ENCODE measurements at regions not wholly inside any gene's neighbourhood (a gene's known extent, or its start where the extent isn't known, plus 50 kb on each side); places are given as distances from the start of the nearest gene placed in this dataset.
A peak's percentile ranks its signal among the peaks of the same experiment; 100 is the strongest.

- Mint-ChIP-seq H3K27me3 (peaks cover 10% of the 10 kb centered on the region), H3K36me3 (no peaks in the 10 kb centered on the region), H3K9me3 (peaks cover 0 to 3% (median 0%) of the 10 kb centered on the region in 7 donors), H3K4me1 (no peaks in the 10 kb centered on the region), H3K27ac (no peak overlapping the region), H3K4me3 (no peak overlapping the region)
- Histone ChIP-seq H3K4me3 (ENCODE audit: low read depth, low read length) (no peak overlapping the region), H3K9me3 (ENCODE audit: control insufficient read depth in 2 of 2, low read length in 2 of 2) (no peaks in the 10 kb centered on the region), H3K27me3 (ENCODE audit: control insufficient read depth, insufficient read depth, low read length) (no peaks in the 10 kb centered on the region), H3K4me1 (ENCODE audit: control insufficient read depth, insufficient read depth, low read length, poor library complexity, severe bottlenecking) (no peaks in the 10 kb centered on the region), H3K27ac (ENCODE audit: insufficient read depth, low read length, poor library complexity, severe bottlenecking) (no peak overlapping the region), H3K36me3 (ENCODE audit: control insufficient read depth, insufficient read depth, low read length) (no peaks in the 10 kb centered on the region)
- no peak for DNase-seq
- ATAC-seq (ENCODE audit: low read depth in 2 of 2): no peak
Observed at GRCh38 chr10:113450046-113450804, 102.6 kb upstream of the HABP2 start.

- H3K27me3 Mint-ChIP-seq: peaks cover 10% of the 10 kb centered on the region
- H3K27ac Mint-ChIP-seq: no peak overlapping the region
Observed at GRCh38 chr10:113450906-113451305, 101.9 kb upstream of the HABP2 start.

DNA sequence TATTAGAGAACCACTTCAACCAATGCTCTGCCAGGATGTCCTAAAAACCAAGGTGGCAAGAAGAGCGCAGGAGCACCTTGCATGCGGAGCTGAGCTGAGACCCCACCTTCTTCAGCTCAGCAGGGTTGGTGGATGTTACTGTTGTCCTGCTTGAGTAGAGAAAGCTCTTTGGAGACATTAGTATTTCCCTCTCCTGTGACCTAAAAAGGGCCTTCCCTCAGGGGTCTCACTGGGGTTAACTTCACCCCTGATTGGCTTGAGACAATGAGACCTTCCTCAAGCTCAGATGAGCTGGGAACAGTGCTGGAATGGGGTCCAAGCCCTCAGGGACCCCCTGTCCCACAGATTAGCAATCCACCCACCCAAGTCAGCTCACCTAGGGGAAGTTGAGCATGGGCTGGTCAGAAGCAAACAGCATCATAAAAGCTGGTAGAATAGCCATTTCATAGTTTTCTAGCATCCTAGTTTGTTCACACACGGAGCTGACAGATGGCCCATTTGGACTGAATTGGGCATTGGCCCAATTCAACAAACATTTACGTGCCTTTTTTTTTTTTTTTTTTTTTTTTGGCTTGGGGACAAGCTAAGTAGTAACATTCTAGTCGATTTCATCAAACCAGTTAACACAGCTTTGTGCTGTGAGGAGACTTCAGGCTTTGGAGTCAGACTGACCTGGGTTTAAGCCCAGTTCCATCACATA lies 100.6 kb upstream of the HABP2 start:
- Mint-ChIP-seq H3K9me3 (peaks cover 0 to 2% (median 0%) of the 10 kb centered on the region in 7 donors), H3K4me1 (no peaks in the 10 kb centered on the region), H3K36me3 (no peaks in the 10 kb centered on the region), H3K4me3 (no peak overlapping the region), H3K27ac (no peak overlapping the region), H3K27me3 (peaks cover 10% of the 10 kb centered on the region)
- Histone ChIP-seq H3K9me3 (ENCODE audit: control insufficient read depth in 2 of 2, low read length in 2 of 2) (no peaks in the 10 kb centered on the region), H3K27me3 (ENCODE audit: control insufficient read depth, insufficient read depth, low read length) (no peaks in the 10 kb centered on the region), H3K4me3 (ENCODE audit: low read depth, low read length) (no peak overlapping the region), H3K4me1 (ENCODE audit: control insufficient read depth, insufficient read depth, low read length, poor library complexity, severe bottlenecking) (no peaks in the 10 kb centered on the region), H3K36me3 (ENCODE audit: control insufficient read depth, insufficient read depth, low read length) (no peaks in the 10 kb centered on the region), H3K27ac (ENCODE audit: insufficient read depth, low read length, poor library complexity, severe bottlenecking) (no peak overlapping the region)
- ATAC-seq (ENCODE audit: low read depth in 2 of 2) (no peak), DNase-seq (no peak)

More at GRCh38 chr10:113450906-113451305, 101.9 kb upstream of the HABP2 start:
- Histone ChIP-seq H3K4me1 (ENCODE audit: control insufficient read depth, insufficient read depth, low read length, poor library complexity, severe bottlenecking) (no peaks in the 10 kb centered on the region), H3K27me3 (ENCODE audit: control insufficient read depth, insufficient read depth, low read length) (no peaks in the 10 kb centered on the region), H3K27ac (ENCODE audit: insufficient read depth, low read length, poor library complexity, severe bottlenecking) (no peak overlapping the region), H3K9me3 (ENCODE audit: control insufficient read depth in 2 of 2, low read length in 2 of 2) (no peaks in the 10 kb centered on the region), H3K36me3 (ENCODE audit: control insufficient read depth, insufficient read depth, low read length) (no peaks in the 10 kb centered on the region), H3K4me3 (ENCODE audit: low read depth, low read length) (no peak overlapping the region)
- DNase-seq (no peak), ATAC-seq (ENCODE audit: low read depth in 2 of 2) (no peak)
- H3K9me3 Mint-ChIP-seq: peaks cover 0 to 2% (median 0%) of the 10 kb centered on the region in 7 donors
- no peaks in the 10 kb centered on the region for H3K36me3 Mint-ChIP-seq
- no peaks in the 10 kb centered on the region for H3K4me1 Mint-ChIP-seq
- no peak overlapping the region for H3K4me3 Mint-ChIP-seq

DNA sequence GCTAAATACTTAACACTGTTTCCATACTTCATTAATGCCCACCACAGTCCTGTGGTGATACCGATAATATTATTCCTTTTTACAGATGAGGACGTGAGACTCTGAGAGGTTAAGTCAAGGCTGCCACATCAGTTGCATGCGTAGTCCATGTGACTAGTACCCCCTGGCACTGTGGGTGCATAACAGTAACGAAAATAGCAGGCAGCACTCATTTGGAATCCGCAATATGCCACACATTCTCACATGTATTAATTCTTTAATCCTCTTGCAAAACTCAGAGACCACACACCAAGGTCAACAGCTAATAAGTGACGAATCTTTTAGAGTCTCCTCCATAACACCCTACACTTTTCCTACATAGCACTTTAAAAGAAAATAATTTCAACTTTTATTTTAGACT lies 99.5 kb upstream of the HABP2 start:
- DNase-seq (no peak), ATAC-seq (ENCODE audit: low read depth in 2 of 2) (no peak)
- H3K36me3 ChIP-seq (ENCODE audit: control insufficient read depth, insufficient read depth, low read length): no peaks in the 10 kb centered on the region
- Mint-ChIP-seq H3K27me3 (peaks cover 6% of the 10 kb centered on the region), H3K27ac (no peak overlapping the region), H3K4me3 (no peak overlapping the region), H3K36me3 (no peaks in the 10 kb centered on the region), H3K4me1 (no peaks in the 10 kb centered on the region), H3K9me3 (peaks cover 0 to 1% (median 0%) of the 10 kb centered on the region in 7 donors)
- no peak overlapping the region for H3K4me3 ChIP-seq (ENCODE audit: low read depth, low read length)
- H3K4me1 ChIP-seq (ENCODE audit: control insufficient read depth, insufficient read depth, low read length, poor library complexity, severe bottlenecking): no peaks in the 10 kb centered on the region
- no peaks in the 10 kb centered on the region for H3K9me3 ChIP-seq (ENCODE audit: control insufficient read depth in 2 of 2, low read length in 2 of 2)
- H3K27me3 ChIP-seq (ENCODE audit: control insufficient read depth, insufficient read depth, low read length): no peaks in the 10 kb centered on the region
- H3K27ac ChIP-seq (ENCODE audit: insufficient read depth, low read length, poor library complexity, severe bottlenecking): no peak overlapping the region

GRCh38 chr10:113454341-113455061 lies 98.4 kb upstream of the HABP2 start:
- Mint-ChIP-seq H3K4me1 (no peaks in the 10 kb centered on the region), H3K36me3 (no peaks in the 10 kb centered on the region), H3K4me3 (no peak overlapping the region), H3K27ac (no peak overlapping the region), H3K9me3 (no peaks in the 10 kb centered on the region), H3K27me3 (peaks cover 6% of the 10 kb centered on the region)
- no peaks in the 10 kb centered on the region for H3K27me3 ChIP-seq (ENCODE audit: control insufficient read depth, insufficient read depth, low read length)
- no peaks in the 10 kb centered on the region for H3K36me3 ChIP-seq (ENCODE audit: control insufficient read depth, insufficient read depth, low read length)
- DNase-seq (peak in 1 of 3 donors; percentile 18), ATAC-seq (ENCODE audit: low read depth in 2 of 2) (no peak)
- no peak overlapping the region for H3K4me3 ChIP-seq (ENCODE audit: low read depth, low read length)
- H3K9me3 ChIP-seq (ENCODE audit: control insufficient read depth in 2 of 2, low read length in 2 of 2): no peaks in the 10 kb centered on the region
- no peaks in the 10 kb centered on the region for H3K4me1 ChIP-seq (ENCODE audit: control insufficient read depth, insufficient read depth, low read length, poor library complexity, severe bottlenecking)
- H3K27ac ChIP-seq (ENCODE audit: insufficient read depth, low read length, poor library complexity, severe bottlenecking): no peak overlapping the region

DNA sequence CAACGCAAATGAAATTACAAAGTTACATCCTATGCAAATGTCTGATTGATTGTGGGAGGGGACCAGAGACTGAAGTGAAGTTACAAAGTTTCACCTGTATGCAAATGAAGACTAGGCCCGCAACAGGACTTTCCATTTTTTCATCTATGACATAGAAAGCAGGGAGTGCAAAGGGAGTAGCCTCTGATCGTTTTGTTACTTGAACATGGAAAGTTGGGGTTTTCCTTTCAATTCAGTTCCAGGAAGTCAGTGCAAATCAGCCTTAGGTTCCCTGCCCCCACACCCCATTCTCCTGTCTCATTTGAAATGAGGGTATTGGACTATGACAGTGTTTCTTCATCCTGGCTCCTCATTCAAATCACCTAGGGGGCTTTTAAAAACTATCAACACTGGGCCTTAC lies 96.9 kb upstream of the HABP2 start:
- DNase-seq: no peak
- H3K36me3 Mint-ChIP-seq: no peaks in the 10 kb centered on the region
- ATAC-seq (ENCODE audit: low read depth in 2 of 2): no peak
- no peaks in the 10 kb centered on the region for H3K4me1 Mint-ChIP-seq
- H3K27ac ChIP-seq (ENCODE audit: insufficient read depth, low read length, poor library complexity, severe bottlenecking): no peak overlapping the region
- peaks cover 4% of the 10 kb centered on the region for H3K27me3 ChIP-seq (ENCODE audit: control insufficient read depth, insufficient read depth, low read length)
- H3K27me3 Mint-ChIP-seq: peaks cover 6% of the 10 kb centered on the region
- no peaks in the 10 kb centered on the region for H3K9me3 Mint-ChIP-seq
- H3K27ac Mint-ChIP-seq: no peak overlapping the region
- no peaks in the 10 kb centered on the region for H3K9me3 ChIP-seq (ENCODE audit: control insufficient read depth in 2 of 2, low read length in 2 of 2)
- no peak overlapping the region for H3K4me3 ChIP-seq (ENCODE audit: low read depth, low read length)
- H3K36me3 ChIP-seq (ENCODE audit: control insufficient read depth, insufficient read depth, low read length): no peaks in the 10 kb centered on the region
- H3K4me3 Mint-ChIP-seq: no peak overlapping the region
- H3K4me1 ChIP-seq (ENCODE audit: control insufficient read depth, insufficient read depth, low read length, poor library complexity, severe bottlenecking): no peaks in the 10 kb centered on the region

- Mint-ChIP-seq H3K4me3 (no peak overlapping the region), H3K36me3 (no peaks in the 10 kb centered on the region), H3K9me3 (peaks cover 0 to 2% (median 0%) of the 10 kb centered on the region in 7 donors), H3K27ac (no peak overlapping the region), H3K27me3 (peaks cover 13% of the 10 kb centered on the region), H3K4me1 (no peaks in the 10 kb centered on the region)
- no peaks in the 10 kb centered on the region for H3K4me1 ChIP-seq (ENCODE audit: control insufficient read depth, insufficient read depth, low read length, poor library complexity, severe bottlenecking)
- no peak overlapping the region for H3K27ac ChIP-seq (ENCODE audit: insufficient read depth, low read length, poor library complexity, severe bottlenecking)
- no peak for ATAC-seq (ENCODE audit: low read depth in 2 of 2)
- H3K9me3 ChIP-seq (ENCODE audit: control insufficient read depth in 2 of 2, low read length in 2 of 2): no peaks in the 10 kb centered on the region
- peaks cover 4% of the 10 kb centered on the region for H3K27me3 ChIP-seq (ENCODE audit: control insufficient read depth, insufficient read depth, low read length)
- H3K4me3 ChIP-seq (ENCODE audit: low read depth, low read length): no peak overlapping the region
- DNase-seq: no peak
- no peaks in the 10 kb centered on the region for H3K36me3 ChIP-seq (ENCODE audit: control insufficient read depth, insufficient read depth, low read length)
Observed at GRCh38 chr10:113456741-113457140, 96.1 kb upstream of the HABP2 start.
